GM12878 (cell line): ENCODE measurements at regions not wholly inside any gene's neighbourhood (a gene's known extent, or its start where the extent isn't known, plus 50 kb on each side); places are given as distances from the start of the nearest gene placed in this dataset.

ENCODE experiments used
- ATAC-seq: fragments of 200-7000 bp; cut with Tn5 transposase; 3 replicates; pipeline ENCODE4 v1.9.1; 2020; ENCODE audit warnings: mild to moderate bottlenecking, moderate library complexity
- BruUV-seq: library from RNA; stranded (reverse); fragments of 400-500 nt; replicated peaks from 2 replicates; lab custom pipeline; 2021; lab: Mats Ljungman, UMichigan
- CTCF ChIA-PET: fragments of 300-600 bp; sonication (Branson Sonifier 250); formaldehyde crosslinking; extraction: SDS; loops from one replicate; lab custom pipeline; 2021; ENCODE audit warnings: inconsistent platforms; lab: Yijun Ruan, JAX
- POLR2A ChIA-PET: fragments of 350-600 bp; formaldehyde crosslinking; extraction: SDS; loops from one replicate; lab custom pipeline; 2021; ENCODE audit warnings: inconsistent platforms; lab: Charles Lee
- RAD21 ChIA-PET: fragments of 300-600 bp; sonication (Branson Sonifier 250); formaldehyde crosslinking; loops from one replicate; lab custom pipeline; 2023; ENCODE audit warnings: antibody characterized with exemption; ENCODE audit not compliant: unreplicated experiment; lab: Charles Lee
- SMC1A ChIA-PET: fragments of 300-600 bp; sonication (Branson Sonifier 250); formaldehyde crosslinking; loops from one replicate; lab custom pipeline; 2023; ENCODE audit not compliant: unreplicated experiment, uncharacterized antibody; lab: Charles Lee
- DNase-seq: peaks from one replicate; pipeline ENCODE4 v3.0.0-alpha.2; 2011; ENCODE audit warnings: low read depth, low spot score
- FAIRE-seq: peaks from 3 replicates; lab custom pipeline; 2011; peaks lifted over from hg19 to GRCh38; lab: Jason Lieb, UNC
- H2AFZ ChIP-seq: 2 replicates; pipeline ENCODE4 v1.6.0; 2011; ENCODE audit warnings: low read depth, low read length, control low read depth; ENCODE audit not compliant: control insufficient read depth
- H3K27ac ChIP-seq: 2 replicates; pipeline ENCODE4 v1.5.1; 2011; ENCODE audit warnings: control low read depth; ENCODE audit not compliant: control insufficient read depth, insufficient read depth
- H3K27me3 ChIP-seq, 2 experiments: replicated peaks in 1 of 2; 2 replicates each; pipeline versions ENCODE4 v1.6.0 to v1.6.1; 2011; ENCODE audit warnings: low read length in 1 of 2; ENCODE audit not compliant: control insufficient read depth in 2 of 2, insufficient read depth in 2 of 2
- H3K36me3 ChIP-seq, 2 experiments: 2 replicates each; pipeline ENCODE4 v1.5.1; 2011; ENCODE audit warnings: low read length in 1 of 2; ENCODE audit not compliant: control insufficient read depth in 2 of 2, insufficient read depth in 2 of 2
- H3K4me1 ChIP-seq: 2 replicates; pipeline ENCODE4 v1.6.1; 2011; ENCODE audit warnings: mild to moderate bottlenecking, low read length, moderate library complexity, mixed read lengths; ENCODE audit not compliant: control insufficient read depth, insufficient read depth
- H3K4me2 ChIP-seq: 2 replicates; pipeline ENCODE4 v1.6.0; 2011; ENCODE audit warnings: control low read depth; ENCODE audit not compliant: control insufficient read depth, insufficient read depth
- H3K4me3 ChIP-seq: fragments of 200-600 bp; sonication (generic); 2 replicates; pipeline ENCODE4 v1.5.1; 2016
- H3K79me2 ChIP-seq: 2 replicates; pipeline ENCODE4 v1.6.0; 2011; ENCODE audit warnings: low read length; ENCODE audit not compliant: control insufficient read depth, insufficient read depth
- H3K9ac ChIP-seq: 2 replicates; pipeline ENCODE4 v1.8.0; 2011; ENCODE audit warnings: low read length, control low read depth, mixed read lengths; ENCODE audit not compliant: control insufficient read depth, insufficient read depth
- H3K9me3 ChIP-seq: replicated peaks from 3 replicates; pipeline ENCODE4 v1.5.1; 2011; ENCODE audit warnings: mild to moderate bottlenecking, low read length; ENCODE audit not compliant: control insufficient read depth, insufficient read depth
- H4K20me1 ChIP-seq: 2 replicates; pipeline ENCODE4 v1.6.0; 2011; ENCODE audit not compliant: control insufficient read depth, insufficient read depth
- NFIC ChIP-seq: IDR thresholded peaks from 2 replicates; pipeline ENCODE4 v1.6.1; 2012; ENCODE audit warnings: low read depth, mild to moderate bottlenecking, inconsistent platforms, low read length, moderate library complexity
- RUNX3 ChIP-seq: IDR thresholded peaks from 2 replicates; pipeline ENCODE4 v1.6.1; 2012; ENCODE audit warnings: low read length, inconsistent platforms
- TCF3 ChIP-seq: IDR thresholded peaks from 2 replicates; pipeline ENCODE4 v1.6.1; 2012; ENCODE audit warnings: low read depth, mild to moderate bottlenecking, low read length, borderline replicate concordance; ENCODE audit not compliant: insufficient read depth
- USF1 ChIP-seq: IDR thresholded peaks from 2 replicates; pipeline ENCODE4 v1.6.1; 2011; ENCODE audit warnings: borderline replicate concordance, low read depth, mild to moderate bottlenecking, moderate library complexity, mixed read lengths, low read length; ENCODE audit not compliant: insufficient read depth; ENCODE audit errors: extremely low read length
- WGBS: methylation state at CpG from one replicate; pipeline ENCODE4 v1.1.6; 2016; ENCODE audit warnings: low lambda C conversion rate; ENCODE audit not compliant: insufficient replicate concordance, insufficient coverage; ENCODE audit errors: missing lambda C conversion rate; 5-methylcytosine and 5-hydroxymethylcytosine counted together
- in situ Hi-C: fragments of 300-500 bp; cut with MboI; formaldehyde crosslinking; loops from 9 replicates; pipeline ENCODE4 v1.14.3; 2018; ENCODE audit warnings: mixed read lengths
- intact Hi-C: fragments of 100-400 bp; cut with micrococcal nuclease; formaldehyde crosslinking; loops from one replicate; pipeline ENCODE4 v1.14.2; 2022; ENCODE audit not compliant: unreplicated experiment
- TF ChIP-seq, protein P1 (sequence below): IDR thresholded peaks from 2 replicates; pipeline ENCODE4 v1.6.1; 2011; ENCODE audit warnings: borderline replicate concordance, low read depth, mild to moderate bottlenecking, moderate library complexity, low read length; ENCODE audit not compliant: insufficient read depth, poor library complexity, severe bottlenecking
- TF ChIP-seq, protein P2 (sequence below): IDR thresholded peaks from 2 replicates; pipeline ENCODE4 v1.6.1; 2011; ENCODE audit warnings: mild to moderate bottlenecking, low read depth, low read length, moderate library complexity; ENCODE audit not compliant: insufficient replicate concordance

- Histone ChIP-seq H3K4me1 (no peaks in the 10 kb centered on the region), H4K20me1 (no peaks in the 10 kb centered on the region), H3K36me3 (no peaks in the 10 kb centered on the region), H3K4me2 (no peak overlapping the region), H3K9ac (no peak overlapping the region), H2AFZ (no peak overlapping the region), H3K27me3 (no peaks in the 10 kb centered on the region), H3K27ac (no peak overlapping the region)
- intact Hi-C loops = no loop called here
- no TSS peak for BruUV-seq
- RAD21 ChIA-PET = interaction anchor here (0.5 to 1.5 kb wide), 2 partner anchors 209 to 217 kb away, joined by 3 to 12 read pairs; no protein-coding TSS in a partner anchor
- TF ChIP-seq, protein P1, sequence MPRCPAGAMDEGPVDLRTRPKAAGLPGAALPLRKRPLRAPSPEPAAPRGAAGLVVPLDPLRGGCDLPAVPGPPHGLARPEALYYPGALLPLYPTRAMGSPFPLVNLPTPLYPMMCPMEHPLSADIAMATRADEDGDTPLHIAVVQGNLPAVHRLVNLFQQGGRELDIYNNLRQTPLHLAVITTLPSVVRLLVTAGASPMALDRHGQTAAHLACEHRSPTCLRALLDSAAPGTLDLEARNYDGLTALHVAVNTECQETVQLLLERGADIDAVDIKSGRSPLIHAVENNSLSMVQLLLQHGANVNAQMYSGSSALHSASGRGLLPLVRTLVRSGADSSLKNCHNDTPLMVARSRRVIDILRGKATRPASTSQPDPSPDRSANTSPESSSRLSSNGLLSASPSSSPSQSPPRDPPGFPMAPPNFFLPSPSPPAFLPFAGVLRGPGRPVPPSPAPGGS = peak; percentile 96
- TF ChIP-seq RUNX3 (no peak), USF1 (no peak), TCF3 (0 out of 2 replicates have a peak, but pooled peaks have one; percentile 23), NFIC (peak; percentile 57)
- TF ChIP-seq, protein P2, sequence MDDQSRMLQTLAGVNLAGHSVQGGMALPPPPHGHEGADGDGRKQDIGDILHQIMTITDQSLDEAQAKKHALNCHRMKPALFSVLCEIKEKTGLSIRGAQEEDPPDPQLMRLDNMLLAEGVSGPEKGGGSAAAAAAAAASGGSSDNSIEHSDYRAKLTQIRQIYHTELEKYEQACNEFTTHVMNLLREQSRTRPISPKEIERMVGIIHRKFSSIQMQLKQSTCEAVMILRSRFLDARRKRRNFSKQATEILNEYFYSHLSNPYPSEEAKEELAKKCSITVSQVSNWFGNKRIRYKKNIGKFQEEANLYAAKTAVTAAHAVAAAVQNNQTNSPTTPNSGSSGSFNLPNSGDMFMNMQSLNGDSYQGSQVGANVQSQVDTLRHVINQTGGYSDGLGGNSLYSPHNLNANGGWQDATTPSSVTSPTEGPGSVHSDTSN = peak; percentile 34
- TF ChIP-seq, all 136 proteins: peak for 4
- in situ Hi-C loops = loop anchor here (5.0 kb wide), 1 partner anchor 216 kb away; no protein-coding TSS in a partner anchor
- Histone ChIP-seq H3K4me3 (no peak overlapping the region), H3K9me3 (no peaks in the 10 kb centered on the region), H3K79me2 (no peaks in the 10 kb centered on the region)
- no peak for ATAC-seq
- ChIA-PET SMC1A (interaction anchor here (0.9 kb wide), 1 partner anchor 217 kb away, joined by 3 read pairs; no protein-coding TSS in a partner anchor), CTCF (interaction anchor here (0.7 to 1.2 kb wide), 2 partner anchors 8 to 215 kb away, joined by 3 to 9 read pairs; no protein-coding TSS in a partner anchor), POLR2A (no interaction called here)
- no peak for FAIRE-seq
- DNase-seq = no peak
- 28% methylated on average over 3 of the region's 3 CpGs for WGBS
These were observed 162.6 kb upstream of the SGCG start for GRCh38 chr13:23018143-23018542.
